GM21576 (cell line): ENCODE measurements at regions not wholly inside any gene's neighbourhood (a gene's known extent, or its start where the extent isn't known, plus 50 kb on each side); places are given as distances from the start of the nearest gene placed in this dataset.

ENCODE experiments used
- ATAC-seq: cut with Tn5 transposase; IDR thresholded peaks from one replicate; pipeline ENCODE4 v1.9.1; 2021; ENCODE audit warnings: mild to moderate bottlenecking, moderate library complexity; ENCODE audit not compliant: unreplicated experiment

GRCh38 chr4:32268863-32269262, 1548.7 kb downstream of the PCDH7 start:
- ATAC-seq: no peak

- ATAC-seq: no peak
These were observed 1569.9 kb downstream of the PCDH7 start for GRCh38 chr4:32290102-32290501.

- ATAC-seq: no peak
These were observed 1598.8 kb downstream of the PCDH7 start for GRCh38 chr4:32318926-32319325.

- no peak for ATAC-seq
These were observed 1601.3 kb downstream of the PCDH7 start for GRCh38 chr4:32321421-32321820.

- ATAC-seq: no peak
These were observed 1614.6 kb downstream of the PCDH7 start for GRCh38 chr4:32334759-32335158.

- ATAC-seq: no peak
These were observed 1617.2 kb downstream of the PCDH7 start for GRCh38 chr4:32337403-32337802.

- ATAC-seq: no peak
These were observed 1620.4 kb downstream of the PCDH7 start for GRCh38 chr4:32340591-32340990.

- ATAC-seq: no peak
These were observed 1621.2 kb downstream of the PCDH7 start for GRCh38 chr4:32341342-32341741.

- ATAC-seq: no peak
These were observed 1621.9 kb downstream of the PCDH7 start for GRCh38 chr4:32342054-32342453.

GRCh38 chr4:32349026-32349425, 1628.9 kb downstream of the PCDH7 start:
- no peak for ATAC-seq

GRCh38 chr4:32374206-32374605, 1654.0 kb downstream of the PCDH7 start:
- ATAC-seq: no peak

- no peak for ATAC-seq
These were observed 1673.6 kb downstream of the PCDH7 start for GRCh38 chr4:32393806-32394205.

GRCh38 chr4:32394255-32394654, 1674.1 kb downstream of the PCDH7 start:
- ATAC-seq: no peak

- no peak for ATAC-seq
These were observed 1676.4 kb downstream of the PCDH7 start for GRCh38 chr4:32396507-32397070.

GRCh38 chr4:32400870-32401269, 1680.7 kb downstream of the PCDH7 start:
- ATAC-seq: no peak

- no peak for ATAC-seq
These were observed 1697.0 kb downstream of the PCDH7 start for GRCh38 chr4:32417113-32417704.

- ATAC-seq: no peak
These were observed 1703.1 kb downstream of the PCDH7 start for GRCh38 chr4:32423267-32423666.

- no peak for ATAC-seq
These were observed 1705.1 kb downstream of the PCDH7 start for GRCh38 chr4:32425243-32425642.

GRCh38 chr4:32427566-32427965, 1707.4 kb downstream of the PCDH7 start:
- ATAC-seq: no peak

GRCh38 chr4:32429151-32429550, 1709.0 kb downstream of the PCDH7 start:
- ATAC-seq: no peak

GRCh38 chr4:32435308-32435707, 1715.1 kb downstream of the PCDH7 start:
- ATAC-seq: no peak

GRCh38 chr4:32436816-32437215, 1716.6 kb downstream of the PCDH7 start:
- no peak for ATAC-seq

- ATAC-seq: no peak
These were observed 1720.2 kb downstream of the PCDH7 start for GRCh38 chr4:32440391-32440790.
